Stimulated activated CD4-positive, alpha-beta T cell treated with anti-CD3 and anti-CD28 coated beads, Interleukin-4, amount 100 ng/mL, for 4 hours (primary cell): ENCODE measurements at regions not wholly inside any gene's neighbourhood (a gene's known extent, or its start where the extent isn't known, plus 50 kb on each side); places are given as distances from the start of the nearest gene placed in this dataset.

ENCODE experiments used
- DNase-seq, 2 experiments: peaks; one replicate each; pipeline ENCODE4 v3.0.0-alpha.2; 2020

DNA sequence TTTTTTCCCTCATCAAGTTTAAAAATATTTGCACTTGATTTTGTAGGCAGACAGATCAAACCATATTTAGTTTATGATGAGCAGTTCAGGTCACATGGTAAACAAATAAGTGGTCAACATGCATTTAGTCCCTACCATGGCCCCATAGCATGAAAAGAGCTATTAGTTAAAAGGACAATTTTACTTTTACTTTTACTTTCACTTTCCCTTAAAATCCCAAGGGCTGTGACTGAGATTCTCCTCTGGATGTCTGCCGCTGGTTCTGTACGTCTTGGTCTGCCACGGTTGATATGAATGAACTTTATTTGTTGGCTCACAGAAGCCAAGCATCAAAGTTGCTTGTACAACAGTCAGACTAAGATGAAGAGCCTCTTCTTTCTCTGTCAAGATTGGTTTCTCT lies 626.2 kb upstream of the CDH7 start:
- no peak for DNase-seq

DNA sequence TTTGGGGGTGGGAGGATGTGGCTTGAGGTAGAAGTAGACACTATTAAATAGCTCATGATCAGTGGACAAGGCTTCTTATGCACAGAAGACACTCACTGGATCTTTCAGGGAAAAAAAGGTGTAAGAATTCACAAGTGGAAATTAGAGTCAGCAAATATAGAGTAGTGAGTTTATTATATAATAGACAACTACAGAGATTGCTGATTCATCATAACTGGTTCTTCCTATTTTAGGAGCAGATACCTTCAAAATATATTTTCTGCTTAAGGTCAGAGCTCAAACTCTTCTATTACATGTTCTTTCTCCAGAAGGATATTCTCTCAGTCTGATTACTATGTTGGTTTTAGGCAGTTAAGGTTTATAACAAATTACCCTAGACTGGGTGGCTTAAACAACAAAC lies 646.9 kb upstream of the CDH7 start:
- no peak for DNase-seq

GRCh38 chr18:65093346-65093745 lies 657.5 kb upstream of the CDH7 start:
- no peak for DNase-seq

- no peak for DNase-seq
Observed at GRCh38 chr18:65091744-65092329, 659.0 kb upstream of the CDH7 start.

DNA sequence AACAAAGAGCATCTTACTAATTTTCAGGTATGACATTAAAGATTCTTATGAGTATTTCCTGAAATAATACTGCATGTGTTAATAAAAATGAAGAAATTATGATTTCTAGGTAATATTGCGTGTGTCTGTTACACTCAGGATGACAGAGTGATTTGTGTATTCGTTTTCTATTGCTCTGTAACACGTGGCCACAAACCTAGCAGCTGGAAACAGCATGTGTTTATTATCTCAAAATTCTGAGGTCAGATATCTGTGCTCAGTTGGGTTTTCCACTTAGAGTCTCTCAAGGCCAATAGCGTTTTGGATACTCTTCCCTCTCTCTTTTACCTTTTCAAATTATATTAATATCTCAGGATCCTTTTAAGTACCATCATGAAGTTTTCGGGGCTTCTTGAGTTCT lies 667.9 kb upstream of the CDH7 start:
- DNase-seq, result no peak

DNA sequence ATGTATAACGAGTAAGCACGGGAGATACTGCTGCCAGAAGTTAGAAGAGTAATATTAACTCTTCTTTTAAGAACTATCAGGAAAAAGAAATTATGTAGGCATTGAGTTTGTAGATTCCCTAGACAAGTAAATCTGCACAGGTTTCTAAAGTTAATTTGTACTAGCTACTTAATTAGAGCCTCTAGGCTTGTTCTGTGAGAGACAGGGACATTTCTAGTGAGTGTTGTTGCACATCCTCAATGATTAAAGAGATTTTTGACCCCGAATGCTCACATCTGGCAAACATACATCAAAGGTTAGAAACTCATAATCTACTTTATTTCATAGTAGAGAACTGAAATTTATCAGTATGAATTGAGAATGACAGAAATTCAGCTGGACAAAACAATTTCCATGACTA lies 669.0 kb upstream of the CDH7 start:
- DNase-seq, result no peak

- no peak for DNase-seq
Observed at GRCh38 chr18:65073060-65073550, 677.7 kb upstream of the CDH7 start.

DNA sequence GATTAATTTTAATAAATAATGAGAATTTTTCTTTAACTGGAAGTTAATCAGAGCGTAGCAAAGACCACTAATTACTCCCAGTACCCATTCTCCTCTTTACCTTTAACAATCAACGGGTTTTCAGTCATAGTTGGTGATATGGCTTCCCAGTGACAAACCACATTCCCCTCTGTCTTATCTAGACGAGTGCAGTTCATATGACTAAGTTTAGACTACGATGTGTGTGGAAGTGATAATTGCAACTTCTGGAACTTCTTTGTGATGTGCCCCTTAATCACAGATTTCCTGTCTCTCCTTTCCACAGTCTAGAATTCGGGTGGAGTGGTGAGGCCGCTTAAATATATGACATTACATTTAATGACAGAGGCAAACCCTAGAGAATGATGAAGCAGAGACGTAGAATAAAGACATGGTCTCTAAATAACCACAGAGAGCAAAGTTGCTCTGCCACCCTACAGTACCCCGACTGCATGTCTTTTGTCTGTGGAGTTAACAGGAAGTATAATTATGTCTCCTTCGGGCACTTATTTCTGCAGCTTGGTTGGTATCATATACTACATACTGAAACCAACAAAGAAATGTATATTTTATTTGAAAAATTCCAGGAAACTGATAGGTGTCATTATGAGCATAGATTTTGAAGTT lies 693.3 kb upstream of the CDH7 start:
- DNase-seq, result no peak

DNA sequence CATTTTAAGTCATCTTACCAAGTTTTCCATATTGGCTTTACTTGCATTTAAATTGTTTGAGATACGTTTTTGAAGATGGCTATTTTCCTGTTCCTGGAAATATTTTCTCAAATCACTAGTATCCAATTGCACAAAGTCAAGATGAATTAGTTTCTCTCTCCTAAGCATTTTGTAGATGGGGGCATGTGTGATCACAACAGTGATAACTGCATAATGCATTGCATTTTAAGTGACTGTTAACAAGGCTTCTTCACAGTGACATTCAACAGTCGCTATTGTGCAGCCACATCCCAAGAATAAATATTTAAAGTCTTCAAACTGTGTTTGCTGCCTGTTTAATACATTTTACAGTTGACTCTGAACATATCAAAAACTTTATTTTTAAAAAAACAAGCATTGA lies 694.2 kb upstream of the CDH7 start:
- DNase-seq, result no peak

GRCh38 chr18:65049586-65049985 lies 701.2 kb upstream of the CDH7 start:
- no peak for DNase-seq

- DNase-seq, result no peak
Observed at GRCh38 chr18:65039578-65039977, 711.2 kb upstream of the CDH7 start.

DNA sequence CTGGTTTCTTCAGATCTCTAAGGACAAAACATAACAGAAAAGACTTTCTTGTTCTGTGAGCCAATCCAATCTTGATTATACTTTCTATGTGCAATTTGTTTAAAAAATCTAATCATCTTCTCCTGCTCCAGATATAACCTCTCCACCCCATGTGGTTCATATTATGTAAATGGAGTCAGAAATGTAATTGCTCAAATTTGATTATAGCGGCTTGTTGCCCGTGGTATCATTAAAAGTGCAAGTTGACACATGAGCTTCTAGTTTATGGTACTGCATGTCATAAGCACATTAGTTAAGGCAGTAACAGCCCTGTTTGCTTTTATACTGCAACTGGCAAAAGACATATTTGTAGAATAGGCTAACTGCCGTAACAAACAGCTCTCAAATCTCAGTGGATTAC lies 715.1 kb upstream of the CDH7 start:
- DNase-seq, result no peak

GRCh38 chr18:65025756-65026155 lies 725.1 kb upstream of the CDH7 start:
- no peak for DNase-seq

DNA sequence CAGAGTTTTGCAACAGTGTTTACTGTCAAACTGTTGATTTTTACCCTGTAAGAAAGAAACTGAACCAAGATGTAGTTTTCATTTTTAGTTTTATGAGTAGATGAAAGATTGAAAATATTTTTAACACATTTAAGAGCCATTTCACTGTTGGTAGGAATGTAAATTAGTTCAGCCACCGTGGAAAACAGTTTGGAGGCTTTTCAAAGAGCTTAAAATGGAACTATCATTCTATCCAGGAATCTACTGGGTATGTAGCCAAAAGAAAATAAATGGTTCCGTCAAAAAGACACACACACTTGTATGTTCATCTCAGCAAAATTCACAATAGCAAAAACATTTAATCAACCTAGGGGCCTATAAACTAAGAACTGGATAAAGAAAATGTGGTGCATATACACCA lies 729.8 kb upstream of the CDH7 start:
- no peak for DNase-seq

- DNase-seq, result no peak
Observed at GRCh38 chr18:65018184-65018583, 732.6 kb upstream of the CDH7 start.

DNA sequence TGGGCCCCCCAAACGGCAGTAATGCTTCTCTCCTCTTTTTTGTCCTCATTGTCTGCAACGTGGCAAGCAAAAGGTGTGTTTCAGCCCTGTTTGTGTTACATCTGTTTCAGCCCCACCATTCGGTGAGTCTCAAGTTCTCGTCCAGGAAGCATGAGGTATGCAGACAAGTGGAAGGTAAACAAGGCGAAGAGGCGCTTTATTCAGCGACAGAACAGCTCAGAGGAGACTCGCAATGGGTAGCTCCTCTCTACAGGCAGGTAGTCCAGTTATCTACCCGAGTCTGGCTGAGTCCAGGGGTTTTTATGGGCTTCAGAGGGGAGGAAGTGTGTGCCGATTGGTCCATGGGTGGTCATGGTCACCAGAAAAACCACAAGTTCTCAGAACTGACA lies 733.4 kb upstream of the CDH7 start:
- no peak for DNase-seq

DNA sequence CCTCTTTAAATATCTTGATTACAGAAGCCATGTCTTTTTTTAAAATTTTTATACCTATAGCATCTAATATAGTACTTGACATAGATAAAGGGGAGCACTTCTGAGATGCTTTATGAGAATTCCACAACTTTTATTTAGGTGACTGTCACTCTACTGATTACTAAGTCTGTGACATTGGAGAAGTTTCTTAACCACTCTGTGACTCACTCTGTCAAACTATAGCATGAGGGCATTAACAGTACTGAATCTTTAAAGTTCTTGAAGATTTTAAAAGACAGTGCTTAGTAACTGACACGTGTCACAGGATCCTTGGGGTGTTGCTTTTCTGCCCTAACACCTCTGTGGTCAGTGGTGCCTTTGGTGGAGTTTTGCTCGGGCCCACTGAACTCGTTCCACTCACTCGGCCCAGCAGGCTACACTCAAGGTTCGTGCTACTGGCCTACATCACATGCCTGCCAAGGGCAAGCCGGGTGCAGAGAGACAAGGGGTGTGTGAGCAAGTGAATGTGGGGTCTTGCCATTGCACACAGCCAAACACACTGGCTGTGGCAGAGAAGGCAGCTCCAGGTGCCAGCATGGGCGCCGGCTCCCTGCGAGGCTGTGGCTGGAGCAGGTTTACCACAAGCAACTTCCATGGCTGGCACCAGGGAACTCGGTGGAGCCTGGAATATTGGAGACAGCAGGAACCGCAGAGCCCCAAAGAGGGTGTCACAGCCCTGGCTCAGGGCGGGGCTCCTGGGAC lies 734.0 kb upstream of the CDH7 start:
- no peak for DNase-seq

DNA sequence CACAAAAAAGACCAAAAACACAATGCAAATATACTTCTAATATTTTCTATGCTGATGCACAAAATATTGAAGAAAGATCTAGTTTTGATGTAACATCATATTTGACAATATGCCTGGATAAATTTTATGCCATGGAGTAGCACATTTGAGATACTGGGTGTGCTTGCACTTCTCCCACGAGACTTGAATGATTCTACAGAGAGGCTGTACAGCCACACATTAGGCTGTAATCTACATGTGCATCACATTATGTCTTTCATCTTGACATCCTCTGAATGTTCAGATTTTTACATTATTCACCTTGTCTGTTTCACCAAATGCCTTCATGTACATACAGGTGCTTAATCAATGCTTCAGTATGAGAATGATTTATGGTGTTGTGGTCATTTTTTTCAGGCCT lies 756.4 kb upstream of the CDH7 start:
- DNase-seq, result no peak

DNA sequence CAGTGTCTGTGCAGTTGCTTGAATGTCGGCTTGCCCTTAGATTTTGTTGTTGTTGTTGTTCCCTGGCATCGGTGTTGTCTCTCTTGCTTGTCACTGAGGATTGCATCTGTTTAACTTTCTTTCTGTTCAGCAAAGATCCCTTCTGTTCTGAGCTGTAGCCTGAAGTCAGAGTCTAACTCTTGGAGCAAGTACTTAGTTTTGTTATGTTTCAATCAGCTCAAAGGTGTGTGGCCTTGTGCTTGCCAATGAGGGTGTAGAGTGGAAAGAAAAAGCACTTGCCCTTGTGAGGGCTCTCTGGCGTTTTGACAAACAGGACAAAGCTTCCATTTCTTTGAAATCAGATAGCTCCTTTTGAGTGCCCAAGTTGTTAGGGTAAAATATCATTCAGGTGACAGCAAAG lies 757.1 kb upstream of the CDH7 start:
- DNase-seq, result no peak

DNA sequence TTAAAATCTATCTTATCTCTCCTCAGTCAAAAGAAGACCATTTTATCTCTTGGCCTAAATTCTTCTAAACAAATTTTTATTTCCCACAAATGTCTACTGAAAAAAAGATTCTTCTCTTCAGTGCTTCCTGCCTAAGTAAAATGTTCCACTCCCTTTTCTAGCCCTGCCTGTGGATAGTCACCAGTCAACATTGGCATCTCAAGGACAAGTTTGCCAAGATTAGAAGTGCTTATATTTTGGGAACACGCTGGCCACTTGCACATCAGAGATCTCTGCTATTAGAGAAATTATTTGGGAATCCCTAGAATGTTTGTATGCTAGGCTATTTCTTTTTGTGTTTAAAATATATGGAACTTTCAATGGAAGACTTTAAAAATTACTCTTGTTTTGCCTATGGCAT lies 758.2 kb upstream of the CDH7 start:
- no peak for DNase-seq

- no peak for DNase-seq
Observed at GRCh38 chr18:64991102-64991501, 759.7 kb upstream of the CDH7 start.

DNA sequence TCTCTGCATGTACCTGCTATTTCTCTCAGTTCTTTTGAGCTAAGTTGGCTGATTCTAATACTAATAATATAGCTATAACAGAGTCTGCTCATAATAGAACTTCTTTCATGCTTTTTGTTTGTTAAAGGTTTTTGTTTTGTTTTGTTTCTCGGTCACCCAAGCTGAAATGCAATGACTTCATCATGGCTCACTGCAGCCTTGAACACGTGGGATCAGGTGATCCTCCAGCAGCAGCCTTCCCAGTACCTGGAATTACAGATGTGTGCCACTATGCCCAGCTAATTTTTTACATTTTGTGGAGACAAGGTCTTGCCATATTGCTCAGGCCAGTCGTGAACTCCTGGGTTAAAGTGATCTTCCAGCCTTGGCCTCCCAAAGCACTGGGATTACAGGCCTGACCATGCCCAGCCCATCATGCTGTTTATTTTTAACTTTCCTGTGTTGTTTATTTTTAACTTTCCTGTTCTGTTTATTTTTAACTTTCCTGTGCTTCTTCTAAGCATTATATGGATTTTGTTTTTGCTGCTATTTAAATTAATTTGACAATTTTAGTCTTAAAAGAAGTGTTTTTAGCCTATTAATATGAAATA lies 763.8 kb upstream of the CDH7 start:
- DNase-seq, result no peak

GRCh38 chr18:64983497-64984238 lies 767.1 kb upstream of the CDH7 start:
- DNase-seq, result no peak
